ENCODE measurements at regions not wholly inside any gene's neighbourhood (a gene's known extent, or its start where the extent isn't known, plus 50 kb on each side); places are given as distances from the start of the nearest gene placed in this dataset.

DNA sequence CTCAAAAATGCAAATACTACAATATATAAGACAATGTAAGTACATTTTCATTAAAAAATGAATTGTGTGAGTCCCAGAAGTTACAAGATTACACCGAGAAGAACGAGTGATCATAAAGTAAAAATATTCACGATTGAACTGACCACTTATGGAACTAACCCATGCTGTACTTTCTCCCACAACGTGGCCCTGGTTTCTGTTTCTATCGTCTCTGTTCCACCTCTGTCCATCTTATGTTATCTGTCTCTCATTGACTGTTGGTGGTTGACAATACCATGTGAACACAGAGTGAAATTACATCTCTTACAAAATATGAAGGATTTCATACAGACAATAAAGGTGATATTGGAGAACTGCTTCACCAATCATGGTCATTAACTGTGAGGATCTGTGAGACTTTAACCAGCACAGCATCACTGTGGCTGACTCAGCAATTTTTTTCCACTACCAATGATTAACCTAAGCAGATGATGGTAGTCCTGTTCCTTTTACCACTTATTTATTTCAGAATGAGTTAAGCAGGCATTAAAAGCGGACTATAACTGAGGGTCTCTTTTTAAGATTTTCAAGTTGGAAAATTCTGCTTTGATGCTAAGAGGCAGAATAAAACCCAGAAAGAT, 165.1 kb downstream of the TGFB2 start:
- Mint-ChIP-seq H3K9me3 (ENCODE audit: unreplicated experiment) (peaks cover 15% of the 10 kb centered on the region), H3K4me1 (ENCODE audit: unreplicated experiment) (no peaks in the 10 kb centered on the region), H3K36me3 (ENCODE audit: unreplicated experiment) (peaks cover 7% of the 10 kb centered on the region), H3K27ac (ENCODE audit: unreplicated experiment) (no peak overlapping the region), H3K27me3 (ENCODE audit: unreplicated experiment) (no peaks in the 10 kb centered on the region), H3K4me3 (ENCODE audit: unreplicated experiment) (no peak overlapping the region)
- TF ChIP-seq, protein P1, sequence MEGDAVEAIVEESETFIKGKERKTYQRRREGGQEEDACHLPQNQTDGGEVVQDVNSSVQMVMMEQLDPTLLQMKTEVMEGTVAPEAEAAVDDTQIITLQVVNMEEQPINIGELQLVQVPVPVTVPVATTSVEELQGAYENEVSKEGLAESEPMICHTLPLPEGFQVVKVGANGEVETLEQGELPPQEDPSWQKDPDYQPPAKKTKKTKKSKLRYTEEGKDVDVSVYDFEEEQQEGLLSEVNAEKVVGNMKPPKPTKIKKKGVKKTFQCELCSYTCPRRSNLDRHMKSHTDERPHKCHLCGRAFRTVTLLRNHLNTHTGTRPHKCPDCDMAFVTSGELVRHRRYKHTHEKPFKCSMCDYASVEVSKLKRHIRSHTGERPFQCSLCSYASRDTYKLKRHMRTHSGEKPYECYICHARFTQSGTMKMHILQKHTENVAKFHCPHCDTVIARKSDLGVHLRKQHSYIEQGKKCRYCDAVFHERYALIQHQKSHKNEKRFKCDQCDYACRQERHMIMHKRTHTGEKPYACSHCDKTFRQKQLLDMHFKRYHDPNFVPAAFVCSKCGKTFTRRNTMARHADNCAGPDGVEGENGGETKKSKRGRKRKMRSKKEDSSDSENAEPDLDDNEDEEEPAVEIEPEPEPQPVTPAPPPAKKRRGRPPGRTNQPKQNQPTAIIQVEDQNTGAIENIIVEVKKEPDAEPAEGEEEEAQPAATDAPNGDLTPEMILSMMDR (IDR thresholded peaks at IDR 0.05) = no peak
- no peak for DNase-seq (ENCODE audit: extremely low spot score, unreplicated experiment)

DNA sequence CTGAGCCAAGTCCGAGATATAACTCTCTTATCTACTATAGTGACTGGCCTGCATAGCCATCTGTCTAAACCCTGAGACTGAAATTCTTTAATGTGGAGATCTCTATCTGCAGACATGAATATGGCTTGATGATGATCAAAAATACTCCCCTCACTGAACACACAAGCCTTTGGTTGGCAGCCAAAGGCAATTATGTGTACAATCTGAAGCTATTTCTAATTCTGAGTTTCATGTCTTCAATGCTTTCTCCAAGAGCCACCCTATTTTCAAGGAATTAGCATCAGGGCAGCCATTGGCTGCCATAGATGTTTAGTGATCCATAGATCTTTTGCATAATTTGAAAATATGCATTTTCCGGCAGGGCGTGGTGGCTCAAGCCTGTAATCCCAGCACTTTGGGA, 168.2 kb downstream of the TGFB2 start:
- Mint-ChIP-seq H3K9me3 (ENCODE audit: unreplicated experiment) (peaks cover under 1% of the 10 kb centered on the region), H3K4me1 (ENCODE audit: unreplicated experiment) (peaks cover 6% of the 10 kb centered on the region), H3K36me3 (ENCODE audit: unreplicated experiment) (no peaks in the 10 kb centered on the region), H3K27ac (ENCODE audit: unreplicated experiment) (no peak overlapping the region), H3K27me3 (ENCODE audit: unreplicated experiment) (no peaks in the 10 kb centered on the region), H3K4me3 (ENCODE audit: unreplicated experiment) (no peak overlapping the region)
- TF ChIP-seq, protein P1 (IDR thresholded peaks at IDR 0.05) = no peak
- DNase-seq (ENCODE audit: extremely low spot score, unreplicated experiment) = no peak

DNA sequence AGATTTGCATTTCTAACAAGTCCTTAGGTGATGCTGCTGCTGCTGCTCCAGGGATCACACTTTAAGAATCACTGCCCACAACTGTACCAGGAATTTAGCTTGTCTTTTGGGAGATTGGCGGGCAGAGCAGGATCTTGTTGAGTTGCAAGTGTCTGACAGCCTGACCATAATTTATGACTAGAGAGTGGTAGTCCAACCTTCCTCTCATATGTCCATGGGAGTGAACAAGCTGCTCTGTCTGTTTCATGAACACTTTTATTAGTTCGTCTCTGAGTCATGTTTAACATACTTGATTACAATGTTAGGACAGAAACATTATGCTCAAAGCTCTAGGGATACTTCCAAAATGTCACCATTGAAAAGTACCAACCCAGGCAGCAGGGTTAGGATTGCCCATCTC, 169.6 kb downstream of the TGFB2 start:
- H3K4me1 Mint-ChIP-seq (ENCODE audit: unreplicated experiment) = peaks cover 11% of the 10 kb centered on the region
- H3K4me3 Mint-ChIP-seq (ENCODE audit: unreplicated experiment) = no peak overlapping the region
- TF ChIP-seq, protein P1 (IDR thresholded peaks at IDR 0.05) = no peak
- H3K9me3 Mint-ChIP-seq (ENCODE audit: unreplicated experiment) = no peaks in the 10 kb centered on the region
- no peaks in the 10 kb centered on the region for H3K27me3 Mint-ChIP-seq (ENCODE audit: unreplicated experiment)
- no peak overlapping the region for H3K27ac Mint-ChIP-seq (ENCODE audit: unreplicated experiment)
- no peak for DNase-seq (ENCODE audit: extremely low spot score, unreplicated experiment)
- H3K36me3 Mint-ChIP-seq (ENCODE audit: unreplicated experiment) = no peaks in the 10 kb centered on the region

DNA sequence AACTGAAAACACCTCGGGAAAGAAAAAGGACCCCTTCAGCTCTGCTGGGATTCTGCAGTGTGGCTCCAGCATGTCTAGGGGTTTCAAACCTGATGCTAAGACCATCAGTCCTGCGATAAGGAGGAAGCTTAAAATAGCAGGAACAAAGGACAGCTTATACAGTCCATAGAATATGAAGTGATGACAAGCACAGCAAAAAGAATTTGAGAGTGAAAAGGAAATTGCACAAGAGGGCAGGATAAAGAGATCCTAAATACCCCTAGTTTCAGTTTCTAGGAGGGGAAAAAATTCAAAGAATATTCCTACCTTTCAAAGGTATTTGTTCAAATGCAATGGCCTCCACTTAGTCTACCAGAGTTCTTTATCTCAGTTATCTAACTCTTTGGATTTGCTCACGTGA, 171.4 kb downstream of the TGFB2 start:
- Mint-ChIP-seq H3K27me3 (ENCODE audit: unreplicated experiment) (no peaks in the 10 kb centered on the region), H3K27ac (ENCODE audit: unreplicated experiment) (no peak overlapping the region), H3K36me3 (ENCODE audit: unreplicated experiment) (no peaks in the 10 kb centered on the region), H3K4me1 (ENCODE audit: unreplicated experiment) (peaks cover 11% of the 10 kb centered on the region), H3K9me3 (ENCODE audit: unreplicated experiment) (no peaks in the 10 kb centered on the region), H3K4me3 (ENCODE audit: unreplicated experiment) (no peak overlapping the region)
- TF ChIP-seq, protein P1 (IDR thresholded peaks at IDR 0.05) = no peak
- DNase-seq (ENCODE audit: extremely low spot score, unreplicated experiment) = no peak

DNA sequence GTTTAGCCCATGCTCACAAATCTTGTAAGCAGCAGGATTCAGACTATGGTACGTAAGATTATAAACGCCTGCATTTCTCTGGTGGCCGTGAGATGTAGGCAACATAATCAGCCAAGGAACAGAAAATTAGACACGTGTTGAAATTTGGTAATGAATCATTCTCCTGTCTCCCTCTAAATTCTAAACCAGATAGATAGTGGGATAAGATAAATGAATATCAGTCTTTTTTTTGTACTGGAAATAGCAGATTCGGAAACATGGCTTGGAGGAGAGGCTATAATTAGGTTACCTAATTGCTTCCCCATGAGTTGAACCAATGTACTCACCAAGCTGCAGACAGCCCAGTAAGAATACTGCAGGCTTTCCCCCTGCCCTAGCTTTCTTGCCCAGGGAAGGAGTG, 172.3 kb downstream of the TGFB2 start:
- TF ChIP-seq, protein P1 (IDR thresholded peaks at IDR 0.05) = no peak
- Mint-ChIP-seq H3K27me3 (ENCODE audit: unreplicated experiment) (no peaks in the 10 kb centered on the region), H3K9me3 (ENCODE audit: unreplicated experiment) (no peaks in the 10 kb centered on the region), H3K27ac (ENCODE audit: unreplicated experiment) (no peak overlapping the region), H3K4me3 (ENCODE audit: unreplicated experiment) (no peak overlapping the region), H3K4me1 (ENCODE audit: unreplicated experiment) (peaks cover 11% of the 10 kb centered on the region), H3K36me3 (ENCODE audit: unreplicated experiment) (no peaks in the 10 kb centered on the region)
- no peak for DNase-seq (ENCODE audit: extremely low spot score, unreplicated experiment)

Measured in osteocyte (in vitro differentiated cells).